CD14-positive monocyte (primary cell): ENCODE measurements at regions not wholly inside any gene's neighbourhood (a gene's known extent, or its start where the extent isn't known, plus 50 kb on each side); places are given as distances from the start of the nearest gene placed in this dataset.
"Not testable (repeated sequence)": the region's sequence is repeated elsewhere in the genome, so short reads cannot be mapped to it uniquely, and the experiment has no call there.

Experiments
- DNase-seq, 3 donors: peaks; one replicate each; pipeline ENCODE4 v3.0.0-alpha.2; 2011 to 2022
- H2AFZ ChIP-seq: 2 replicates; pipeline ENCODE4 v1.6.0; 2012; ENCODE audit warnings: mild to moderate bottlenecking, low read depth, low read length, inconsistent platforms; ENCODE audit not compliant: insufficient read depth, poor library complexity, severe bottlenecking
- H3K27ac ChIP-seq, 2 donors: 1 replicate in 1 of 2; 2 replicates in 1 of 2; pipeline ENCODE4 v1.5.1; 2012 to 2013; ENCODE audit warnings: low read length in 2 of 2, control low read depth in 1 of 2, inconsistent platforms in 1 of 2, low read depth in 1 of 2, mild to moderate bottlenecking in 1 of 2
- H3K27me3 ChIP-seq, 2 donors: one replicate each; pipeline versions ENCODE4 v1.6.0 to v1.6.1; 2011 to 2013; ENCODE audit warnings: low read length in 2 of 2; ENCODE audit not compliant: control insufficient read depth in 2 of 2, insufficient read depth in 2 of 2
- H3K36me3 ChIP-seq, 2 donors: replicated peaks in 1 of 2; 1 replicate in 1 of 2; 2 replicates in 1 of 2; pipeline versions ENCODE4 v1.5.1 to v1.6.1; 2012 to 2013; ENCODE audit warnings: low read length in 2 of 2, control low read depth in 1 of 2, inconsistent platforms in 1 of 2, mild to moderate bottlenecking in 1 of 2; ENCODE audit not compliant: insufficient read depth in 2 of 2, control insufficient read depth in 1 of 2
- H3K4me1 ChIP-seq, 2 donors: 1 replicate in 1 of 2; 2 replicates in 1 of 2; pipeline versions ENCODE4 v1.5.1 to v1.6.1; 2012 to 2013; ENCODE audit warnings: low read length in 2 of 2, control low read depth in 1 of 2, inconsistent platforms in 1 of 2, mild to moderate bottlenecking in 1 of 2, moderate library complexity in 1 of 2; ENCODE audit not compliant: insufficient read depth in 2 of 2, control insufficient read depth in 1 of 2
- H3K4me2 ChIP-seq: replicated peaks from 2 replicates; pipeline ENCODE3; 2012; ENCODE audit warnings: low read length, moderate library complexity, mild to moderate bottlenecking; ENCODE audit not compliant: poor library complexity, severe bottlenecking; ENCODE audit errors: extremely low read depth
- H3K4me3 ChIP-seq, 3 experiments: fragments of 200-600 bp in 1 of 3; sonication (generic) in 1 of 3; replicated peaks in 1 of 3; 1 replicate in 2 of 3; 2 replicates in 1 of 3; pipeline ENCODE4 v1.5.1; 2011 to 2013; ENCODE audit warnings: low read length in 3 of 3, mild to moderate bottlenecking in 3 of 3, control low read depth in 2 of 3, low read depth in 2 of 3, inconsistent platforms in 1 of 3, moderate library complexity in 1 of 3
- H3K79me2 ChIP-seq: 2 replicates; pipeline ENCODE4 v1.6.0; 2012; ENCODE audit warnings: mild to moderate bottlenecking, control low read depth, inconsistent platforms, low read length, moderate library complexity; ENCODE audit not compliant: insufficient read depth
- H3K9ac ChIP-seq: 2 replicates; pipeline ENCODE4 v1.6.0; 2017; ENCODE audit warnings: low read length, mild to moderate bottlenecking; ENCODE audit not compliant: insufficient read depth, poor library complexity, severe bottlenecking
- H3K9me3 ChIP-seq, 2 donors: replicated peaks in 1 of 2; 1 replicate in 1 of 2; 2 replicates in 1 of 2; pipeline versions ENCODE4 v1.5.1 to v1.6.1; 2012 to 2013; ENCODE audit warnings: low read length in 2 of 2, control low read depth in 1 of 2; ENCODE audit not compliant: control insufficient read depth in 1 of 2, insufficient read depth in 1 of 2
- H4K20me1 ChIP-seq: 2 replicates; pipeline ENCODE4 v1.6.0; 2012; ENCODE audit warnings: mild to moderate bottlenecking, low read length, control low read depth, moderate library complexity; ENCODE audit not compliant: insufficient read depth
- H3K27ac Mint-ChIP-seq, 7 donors: one replicate each; pipeline ENCODE4 v1.8.0; 2020; ENCODE audit warnings: mild to moderate bottlenecking in 7 of 7, mixed read lengths in 7 of 7, moderate library complexity in 6 of 7, inconsistent platforms in 2 of 7
- H3K27me3 Mint-ChIP-seq, 3 donors: one replicate each; pipeline ENCODE4 v1.8.0; 2021 to 2022; ENCODE audit warnings: low read depth in 3 of 3, mild to moderate bottlenecking in 3 of 3, mixed read lengths in 3 of 3, moderate library complexity in 3 of 3, inconsistent platforms in 1 of 3
- H3K36me3 Mint-ChIP-seq, 2 donors: one replicate each; pipeline ENCODE4 v1.8.0; 2020; ENCODE audit warnings: mixed read lengths in 2 of 2, inconsistent platforms in 1 of 2, mild to moderate bottlenecking in 1 of 2
- H3K4me1 Mint-ChIP-seq: one replicate; pipeline ENCODE4 v1.8.0; 2020; ENCODE audit warnings: mild to moderate bottlenecking, mixed read lengths
- H3K4me3 Mint-ChIP-seq, 2 donors: one replicate each; pipeline ENCODE4 v1.8.0; 2020; ENCODE audit warnings: mild to moderate bottlenecking in 2 of 2, mixed read lengths in 2 of 2, moderate library complexity in 1 of 2
- H3K9me3 Mint-ChIP-seq, 7 donors: one replicate each; pipeline ENCODE4 v1.8.0; 2020 to 2022; ENCODE audit warnings: mixed read lengths in 7 of 7, mild to moderate bottlenecking in 6 of 7, moderate library complexity in 6 of 7, inconsistent platforms in 2 of 7
- CTCF ChIP-seq: fragments of 200-600 bp; IDR thresholded peaks from one replicate; pipeline ENCODE4 v1.8.0; 2022; ENCODE audit warnings: antibody characterized with exemption, mild to moderate bottlenecking
- WGBS: methylation state at CpG from one replicate; pipeline ENCODE4 v1.1.5; 2013; ENCODE audit warnings: missing lambda C conversion rate; ENCODE audit not compliant: insufficient coverage; 5-methylcytosine and 5-hydroxymethylcytosine counted together
- intact Hi-C, 2 donors: fragments of 100-400 bp; cut with micrococcal nuclease; formaldehyde crosslinking; loops; one replicate each; pipeline versions ENCODE4 v1.15.0 to v1.15.1; 2023

- Histone ChIP-seq H3K27me3 (no peaks in the 10 kb centered on the region), H3K27ac (no peak overlapping the region), H3K9ac (no peak overlapping the region), H3K4me1 (no peaks in the 10 kb centered on the region), H3K9me3 (peaks cover 6 to 22% of the 10 kb centered on the region in 2 donors), H3K4me3 (no peak overlapping the region), H3K4me2 (no peak overlapping the region), H2AFZ (no peak overlapping the region), H3K36me3 (no peaks in the 10 kb centered on the region), H3K79me2 (no peaks in the 10 kb centered on the region), H4K20me1 (no peaks in the 10 kb centered on the region)
- intact Hi-C loops: no loop called here
- 58% methylated on average over 2 of the region's 3 CpGs for WGBS
- no peaks in the 10 kb centered on the region for H3K4me1 Mint-ChIP-seq
- H3K4me3 Mint-ChIP-seq: no peak overlapping the region
- DNase-seq: no peak
- peaks cover 0 to 5% (median 4%) of the 10 kb centered on the region in 7 donors for H3K9me3 Mint-ChIP-seq
- no peak for TF ChIP-seq CTCF
- H3K27ac Mint-ChIP-seq: no peak overlapping the region
- no peaks in the 10 kb centered on the region for H3K36me3 Mint-ChIP-seq
- H3K27me3 Mint-ChIP-seq: peaks cover 0 to 4% (median 3%) of the 10 kb centered on the region in 3 donors
Observed at GRCh38 chr11:26936109-26936508, 57.8 kb upstream of the FIBIN start.

- H2AFZ ChIP-seq: no peak overlapping the region
- Mint-ChIP-seq H3K27me3 (peaks cover 0 to 4% (median 0%) of the 10 kb centered on the region in 3 donors), H3K4me1 (no peaks in the 10 kb centered on the region), H3K4me3 (no peak overlapping the region), H3K36me3 (no peaks in the 10 kb centered on the region), H3K9me3 (peaks cover 0 to 10% (median 2%) of the 10 kb centered on the region in 7 donors), H3K27ac (no peak overlapping the region)
- H3K4me1 ChIP-seq: no peaks in the 10 kb centered on the region
- intact Hi-C loops: no loop called here
- no peak overlapping the region for H3K4me2 ChIP-seq
- no peak overlapping the region for H3K27ac ChIP-seq
- H3K27me3 ChIP-seq: no peaks in the 10 kb centered on the region
- H3K36me3 ChIP-seq: no peaks in the 10 kb centered on the region
- H3K79me2 ChIP-seq: no peaks in the 10 kb centered on the region
- TF ChIP-seq CTCF: no peak
- H3K9ac ChIP-seq: no peak overlapping the region
- DNase-seq: no peak
- no peak overlapping the region for H3K4me3 ChIP-seq
- H3K9me3 ChIP-seq: peaks cover 6 to 18% of the 10 kb centered on the region in 2 donors
- no peaks in the 10 kb centered on the region for H4K20me1 ChIP-seq
Observed at GRCh38 chr11:26937386-26937785, 56.5 kb upstream of the FIBIN start.

GRCh38 chr11:26940501-26940900 is 53.4 kb upstream of the FIBIN start:
- H3K9ac ChIP-seq, H3K27me3 ChIP-seq, H3K27ac ChIP-seq, intact Hi-C loops, H2AFZ ChIP-seq, H3K27me3 Mint-ChIP-seq, H3K36me3 ChIP-seq, H3K4me1 ChIP-seq, H3K4me2 ChIP-seq, H3K4me3 ChIP-seq, H3K79me2 ChIP-seq, H3K9me3 ChIP-seq, H3K36me3 Mint-ChIP-seq, DNase-seq, H3K9me3 Mint-ChIP-seq, H3K4me1 Mint-ChIP-seq, H4K20me1 ChIP-seq, H3K27ac Mint-ChIP-seq, H3K4me3 Mint-ChIP-seq: not testable (repeated sequence)
- 67% methylated on average over 1 of the region's 2 CpGs for WGBS
